Mesenchymal stem cell (in vitro differentiated cells and primary cell): ENCODE measurements at regions not wholly inside any gene's neighbourhood (a gene's known extent, or its start where the extent isn't known, plus 50 kb on each side); places are given as distances from the start of the nearest gene placed in this dataset.

ENCODE experiments used
- DNase-seq: peaks from one replicate; pipeline ENCODE4 v3.0.0-alpha.2; 2013
- H2AFZ ChIP-seq: one replicate; pipeline ENCODE4 v1.6.1; 2013; ENCODE audit warnings: low read depth, mild to moderate bottlenecking, control low read depth, inconsistent platforms, low read length, moderate library complexity
- H2AK5ac ChIP-seq: 2 replicates; pipeline ENCODE4 v1.6.1; 2013; ENCODE audit warnings: low read length, moderate library complexity, mild to moderate bottlenecking, inconsistent platforms; ENCODE audit not compliant: severe bottlenecking
- H2BK120ac ChIP-seq: one replicate; pipeline ENCODE4 v1.6.1; 2013; ENCODE audit warnings: low read depth, mild to moderate bottlenecking, inconsistent platforms, low read length, moderate library complexity
- H2BK12ac ChIP-seq, 2 experiments: one replicate each; pipeline ENCODE4 v1.6.1; 2013; ENCODE audit warnings: inconsistent platforms in 2 of 2, low read length in 2 of 2, mild to moderate bottlenecking in 2 of 2, moderate library complexity in 2 of 2, control low read depth in 1 of 2
- H2BK15ac ChIP-seq: one replicate; pipeline ENCODE4 v1.6.1; 2013; ENCODE audit warnings: mild to moderate bottlenecking, low read depth, inconsistent platforms; ENCODE audit not compliant: poor library complexity, severe bottlenecking
- H2BK5ac ChIP-seq: 2 replicates; pipeline ENCODE4 v1.6.1; 2013; ENCODE audit warnings: low read depth, mild to moderate bottlenecking, low read length, control low read depth, inconsistent platforms; ENCODE audit not compliant: poor library complexity, severe bottlenecking
- H3K14ac ChIP-seq, 2 experiments: one replicate each; pipeline ENCODE4 v1.6.1; 2013; ENCODE audit warnings: inconsistent platforms in 2 of 2, low read length in 2 of 2, control low read depth in 1 of 2, mild to moderate bottlenecking in 1 of 2, moderate library complexity in 1 of 2
- H3K18ac ChIP-seq, 2 experiments: one replicate each; pipeline ENCODE4 v1.6.1; 2013; ENCODE audit warnings: inconsistent platforms in 2 of 2, low read length in 2 of 2, control low read depth in 1 of 2, low read depth in 1 of 2, mild to moderate bottlenecking in 1 of 2
- H3K23ac ChIP-seq, 2 experiments: one replicate each; pipeline ENCODE4 v1.6.1; 2013; ENCODE audit warnings: inconsistent platforms in 2 of 2, low read length in 2 of 2, mild to moderate bottlenecking in 2 of 2, moderate library complexity in 2 of 2, control low read depth in 1 of 2
- H3K27ac ChIP-seq: 2 replicates; pipeline ENCODE4 v1.5.1; 2013; ENCODE audit warnings: mild to moderate bottlenecking, moderate library complexity, low read length, control low read depth, inconsistent platforms; ENCODE audit not compliant: poor library complexity, severe bottlenecking
- H3K27me3 ChIP-seq, 2 experiments: 2 replicates each; pipeline versions ENCODE4 v1.6.1 to v1.7.0; 2013; ENCODE audit warnings: low read length in 2 of 2, mild to moderate bottlenecking in 2 of 2, moderate library complexity in 2 of 2, control low read depth in 1 of 2, inconsistent platforms in 1 of 2; ENCODE audit not compliant: control insufficient read depth in 1 of 2, insufficient read depth in 1 of 2
- H3K36me3 ChIP-seq, 2 experiments: 2 replicates each; pipeline versions ENCODE4 v1.6.1 to v1.7.0; 2013; ENCODE audit warnings: low read length in 2 of 2, control low read depth in 1 of 2, inconsistent platforms in 1 of 2, low read depth in 1 of 2, mild to moderate bottlenecking in 1 of 2; ENCODE audit not compliant: insufficient read depth in 2 of 2, control insufficient read depth in 1 of 2
- H3K4ac ChIP-seq, 2 experiments: one replicate each; pipeline ENCODE4 v1.6.1; 2013; ENCODE audit warnings: inconsistent platforms in 2 of 2, low read length in 2 of 2, mild to moderate bottlenecking in 2 of 2, moderate library complexity in 2 of 2, control low read depth in 1 of 2, low read depth in 1 of 2
- H3K4me1 ChIP-seq: 2 replicates; pipeline ENCODE4 v1.6.1; 2013; ENCODE audit warnings: low read depth, low read length, control low read depth; ENCODE audit not compliant: control insufficient read depth, insufficient read depth
- H3K4me2 ChIP-seq: 2 replicates; pipeline ENCODE4 v1.6.1; 2013; ENCODE audit warnings: low read length, mild to moderate bottlenecking, inconsistent platforms; ENCODE audit not compliant: poor library complexity, severe bottlenecking
- H3K4me3 ChIP-seq, 2 experiments: 2 replicates each; pipeline versions ENCODE4 v1.5.1 to v1.7.0; 2013; ENCODE audit warnings: low read length in 2 of 2, mild to moderate bottlenecking in 2 of 2, control low read depth in 1 of 2, low read depth in 1 of 2; ENCODE audit not compliant: insufficient read depth in 1 of 2
- H3K79me1 ChIP-seq: replicated peaks from 2 replicates; pipeline ENCODE4 v1.6.1; 2013; ENCODE audit warnings: mild to moderate bottlenecking, control low read depth, low read length, inconsistent platforms; ENCODE audit not compliant: poor library complexity, severe bottlenecking
- H3K9ac ChIP-seq: 2 replicates; pipeline ENCODE4 v1.7.0; 2013; ENCODE audit warnings: mild to moderate bottlenecking, low read length, moderate library complexity
- H3K9me3 ChIP-seq: 2 replicates; pipeline ENCODE4 v1.7.0; 2013; ENCODE audit warnings: mild to moderate bottlenecking, low read length; ENCODE audit not compliant: control insufficient read depth
- H4K8ac ChIP-seq: one replicate; pipeline ENCODE4 v1.6.1; 2013; ENCODE audit warnings: inconsistent platforms, mild to moderate bottlenecking, low read length, moderate library complexity
- H4K91ac ChIP-seq: one replicate; pipeline ENCODE4 v1.6.1; 2013; ENCODE audit warnings: mild to moderate bottlenecking, low read length, inconsistent platforms
- WGBS: methylation state at CpG from one replicate; pipeline ENCODE4 v1.1.7; 2013; ENCODE audit warnings: mixed read lengths; 5-methylcytosine and 5-hydroxymethylcytosine counted together

DNA sequence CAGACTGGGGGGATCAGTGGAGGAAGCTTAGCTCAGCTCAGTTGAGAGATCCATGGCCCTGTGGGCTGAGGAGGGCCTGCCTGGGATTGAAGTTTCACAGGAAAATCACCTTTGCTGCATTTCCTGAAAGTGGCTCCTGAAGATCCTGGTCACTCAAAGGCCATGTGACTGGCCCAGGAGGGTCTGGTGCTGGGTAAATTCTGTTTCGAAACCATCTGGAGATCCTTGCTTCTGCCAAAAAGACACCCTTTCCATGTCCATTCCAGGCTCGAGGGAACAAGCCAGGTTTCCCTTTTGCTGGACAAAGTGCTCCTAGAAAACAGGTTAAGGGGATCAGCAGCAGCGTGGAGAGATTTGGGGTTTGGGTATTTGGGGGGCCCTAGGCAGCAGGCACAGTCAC is 293.3 kb downstream of the ZNF536 start:
- Histone ChIP-seq H3K27ac (no peak overlapping the region), H3K9ac (no peak overlapping the region), H3K23ac (no peak overlapping the region), H3K9me3 (no peaks in the 10 kb centered on the region), H2BK12ac (no peak overlapping the region), H2BK15ac (no peak overlapping the region), H3K27me3 (peaks cover 5 to 33% of the 10 kb centered on the region in 2 experiments), H3K79me1 (no peaks in the 10 kb centered on the region), H2BK5ac (no peak overlapping the region), H3K36me3 (no peaks in the 10 kb centered on the region), H3K18ac (no peak overlapping the region), H2AFZ (no peak overlapping the region), H2BK120ac (no peak overlapping the region), H3K4me1 (no peaks in the 10 kb centered on the region), H3K4me3 (no peak overlapping the region), H3K4ac (no peak overlapping the region), H3K4me2 (no peak overlapping the region), H3K14ac (no peak overlapping the region), H4K8ac (no peak overlapping the region), H2AK5ac (no peak overlapping the region), H4K91ac (no peak overlapping the region)
- DNase-seq: no peak
- WGBS: 54% methylated on average over 3 of the region's 3 CpGs

DNA sequence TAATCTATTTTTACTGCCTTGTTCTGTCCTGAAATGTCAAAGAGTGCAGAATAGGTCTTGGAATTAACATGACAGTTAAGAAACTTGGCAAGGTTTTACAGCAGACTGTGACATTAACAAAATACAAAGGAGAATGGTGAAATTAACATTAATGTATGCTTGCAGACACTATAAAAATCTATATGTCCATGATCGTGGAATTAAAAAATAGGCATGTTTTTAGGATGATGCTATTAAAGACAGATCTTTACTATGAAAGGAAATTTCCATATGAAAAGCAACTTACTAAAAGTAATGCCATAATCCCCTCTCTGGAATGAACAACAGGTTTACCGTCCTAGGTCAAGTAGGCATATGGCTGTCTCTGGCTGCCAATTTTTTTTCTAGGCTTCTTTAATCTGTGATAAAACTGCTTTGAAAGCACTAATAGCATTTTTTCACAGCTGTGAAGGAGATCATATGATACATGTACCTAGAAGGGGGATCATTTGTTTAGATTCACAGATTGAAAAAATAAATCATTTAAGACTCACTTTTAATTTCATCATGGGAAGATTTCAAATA is 291.5 kb downstream of the ZNF536 start:
- Histone ChIP-seq H3K79me1 (no peaks in the 10 kb centered on the region), H3K4ac (no peak overlapping the region), H4K8ac (no peak overlapping the region), H3K4me1 (no peaks in the 10 kb centered on the region), H3K4me2 (no peak overlapping the region), H3K9ac (no peak overlapping the region), H2AFZ (no peak overlapping the region), H3K23ac (no peak overlapping the region), H3K27me3 (peaks cover 4 to 19% of the 10 kb centered on the region in 2 experiments), H3K9me3 (no peaks in the 10 kb centered on the region), H3K14ac (no peak overlapping the region), H2AK5ac (no peak overlapping the region), H4K91ac (no peak overlapping the region), H2BK12ac (no peak overlapping the region), H2BK15ac (no peak overlapping the region), H3K36me3 (no peaks in the 10 kb centered on the region), H3K4me3 (no peak overlapping the region), H3K27ac (no peak overlapping the region), H2BK120ac (no peak overlapping the region), H2BK5ac (no peak overlapping the region), H3K18ac (no peak overlapping the region)
- DNase-seq: no peak
- WGBS: 100% methylated on average over 1 of the region's 2 CpGs

DNA sequence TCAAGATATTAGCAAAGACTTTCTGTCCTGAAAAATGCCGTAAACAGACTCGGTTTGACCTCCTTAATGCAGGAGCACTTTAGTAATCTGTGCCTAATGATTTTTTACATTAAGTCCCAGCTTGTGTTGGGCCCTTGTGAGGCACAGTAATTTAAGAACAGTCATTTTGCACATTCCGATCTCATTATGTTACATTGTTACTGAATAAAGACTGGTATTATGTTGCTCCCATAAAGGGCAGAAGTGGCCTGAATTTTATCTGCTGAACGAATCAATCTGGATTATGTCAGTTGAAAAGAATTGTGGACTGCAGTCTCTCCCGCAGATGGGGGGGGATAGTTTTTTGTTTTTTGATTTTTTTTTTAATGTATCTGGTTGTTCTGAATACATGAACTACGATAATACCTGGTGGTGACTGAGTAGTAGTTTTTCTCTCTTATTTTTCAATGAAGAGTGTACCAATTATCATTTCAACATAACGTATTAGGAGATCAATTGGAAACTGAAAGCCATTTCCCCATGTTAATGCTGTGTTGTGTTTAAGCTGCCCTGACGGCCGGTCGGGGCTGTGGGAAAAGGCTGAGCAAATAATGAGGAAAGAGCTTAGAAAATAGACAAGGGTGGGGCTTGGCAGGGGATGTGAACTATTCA is 290.2 kb downstream of the ZNF536 start:
- no peak overlapping the region for H3K14ac ChIP-seq
- H3K9me3 ChIP-seq: no peaks in the 10 kb centered on the region
- H2AFZ ChIP-seq: no peak overlapping the region
- H3K4ac ChIP-seq: no peak overlapping the region
- 80% methylated on average over 8 of the region's 10 CpGs for WGBS
- peaks cover 0 to 12% of the 10 kb centered on the region in 2 experiments for H3K27me3 ChIP-seq
- no peaks in the 10 kb centered on the region for H3K79me1 ChIP-seq
- no peak overlapping the region for H3K23ac ChIP-seq
- no peak overlapping the region for H2BK12ac ChIP-seq
- H3K27ac ChIP-seq: no peak overlapping the region
- H3K4me3 ChIP-seq: peak overlapping the region in 1 of 2 experiments; percentile 62
- no peak overlapping the region for H4K8ac ChIP-seq
- H2BK15ac ChIP-seq: no peak overlapping the region
- H3K9ac ChIP-seq: peak overlapping the region; percentile 73
- no peak overlapping the region for H2BK120ac ChIP-seq
- H3K4me2 ChIP-seq: no peak overlapping the region
- H2BK5ac ChIP-seq: no peak overlapping the region
- H3K4me1 ChIP-seq: no peaks in the 10 kb centered on the region
- H2AK5ac ChIP-seq: no peak overlapping the region
- no peak for DNase-seq
- H3K36me3 ChIP-seq: no peaks in the 10 kb centered on the region
- H3K18ac ChIP-seq: no peak overlapping the region
- H4K91ac ChIP-seq: no peak overlapping the region

DNA sequence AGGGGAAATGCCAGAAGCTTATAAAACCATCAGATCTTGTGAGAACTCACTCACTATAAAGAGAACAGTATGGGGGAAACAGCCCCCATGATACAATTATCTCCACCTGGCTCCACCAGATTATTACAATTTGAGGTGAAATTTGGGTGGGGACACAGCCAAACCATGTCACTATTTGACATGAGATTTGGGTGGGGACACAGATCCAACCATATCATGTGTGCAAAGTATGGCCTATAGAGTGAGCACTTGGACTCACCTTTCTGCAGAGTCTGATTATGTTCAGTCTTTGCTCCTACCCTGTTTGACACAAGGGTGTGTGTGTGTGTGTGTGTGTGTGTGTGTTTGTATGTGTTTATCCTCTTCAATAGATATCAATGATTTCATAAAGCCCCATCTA is 287.5 kb downstream of the ZNF536 start:
- no peak overlapping the region for H3K4me3 ChIP-seq
- H2BK120ac ChIP-seq: no peak overlapping the region
- H3K4ac ChIP-seq: no peak overlapping the region
- peaks cover 0 to 30% of the 10 kb centered on the region in 2 experiments for H3K27me3 ChIP-seq
- H3K4me1 ChIP-seq: no peaks in the 10 kb centered on the region
- no peak overlapping the region for H3K14ac ChIP-seq
- no peak overlapping the region for H2AK5ac ChIP-seq
- no peak overlapping the region for H3K4me2 ChIP-seq
- no peak overlapping the region for H3K18ac ChIP-seq
- no peaks in the 10 kb centered on the region for H3K79me1 ChIP-seq
- H3K9ac ChIP-seq: no peak overlapping the region
- H4K91ac ChIP-seq: no peak overlapping the region
- no peak overlapping the region for H2AFZ ChIP-seq
- H3K9me3 ChIP-seq: no peaks in the 10 kb centered on the region
- no peak overlapping the region for H2BK15ac ChIP-seq
- no peaks in the 10 kb centered on the region for H3K36me3 ChIP-seq
- H3K27ac ChIP-seq: no peak overlapping the region
- H3K23ac ChIP-seq: no peak overlapping the region
- H4K8ac ChIP-seq: no peak overlapping the region
- H2BK12ac ChIP-seq: no peak overlapping the region
- H2BK5ac ChIP-seq: no peak overlapping the region
- DNase-seq: no peak
